ENCODE measurements at regions not wholly inside any gene's neighbourhood (a gene's known extent, or its start where the extent isn't known, plus 50 kb on each side); places are given as distances from the start of the nearest gene placed in this dataset.
"Not testable (repeated sequence)": the region's sequence is repeated elsewhere in the genome, so short reads cannot be mapped to it uniquely, and the experiment has no call there.

- no peak for DNase-seq
These were observed 59.2 kb downstream of the EMX2 start for GRCh38 chr10:117601716-117602115.

- DNase-seq = no peak
These were observed 60.5 kb downstream of the EMX2 start for GRCh38 chr10:117603081-117603480.

GRCh38 chr10:117603726-117604125 is 61.2 kb downstream of the EMX2 start:
- no peak for DNase-seq

- DNase-seq = peak; percentile 41
These were observed 66.7 kb downstream of the EMX2 start for GRCh38 chr10:117609095-117609795.

GRCh38 chr10:117609796-117610170 is 67.2 kb downstream of the EMX2 start:
- DNase-seq = no peak

- no peak for DNase-seq
These were observed 67.8 kb downstream of the EMX2 start for GRCh38 chr10:117610321-117610720.

- DNase-seq = no peak
These were observed 69.6 kb downstream of the EMX2 start for GRCh38 chr10:117612113-117612512.

GRCh38 chr10:117615649-117616048 is 73.1 kb downstream of the EMX2 start:
- no peak for DNase-seq

- no peak for DNase-seq
These were observed 73.6 kb downstream of the EMX2 start for GRCh38 chr10:117616179-117616578.

GRCh38 chr10:117617086-117617485 is 74.5 kb downstream of the EMX2 start:
- no peak for DNase-seq

- DNase-seq = no peak
These were observed 75.1 kb downstream of the EMX2 start for GRCh38 chr10:117617659-117618058.

- DNase-seq = no peak
These were observed 76.7 kb downstream of the EMX2 start for GRCh38 chr10:117619223-117619622.

GRCh38 chr10:117619707-117620405 is 77.3 kb downstream of the EMX2 start:
- DNase-seq = no peak

- DNase-seq = no peak
These were observed 78.7 kb downstream of the EMX2 start for GRCh38 chr10:117621196-117621595.

- no peak for DNase-seq
These were observed 79.4 kb downstream of the EMX2 start for GRCh38 chr10:117621795-117622420.

- no peak for DNase-seq
These were observed 80.1 kb downstream of the EMX2 start for GRCh38 chr10:117622471-117623184.

GRCh38 chr10:117626228-117626627 is 83.7 kb downstream of the EMX2 start:
- no peak for DNase-seq

GRCh38 chr10:117627561-117627960 is 85.0 kb downstream of the EMX2 start:
- DNase-seq = no peak

GRCh38 chr10:117629717-117630116 is 87.2 kb downstream of the EMX2 start:
- DNase-seq = not testable (repeated sequence)

- DNase-seq = no peak
These were observed 89.0 kb downstream of the EMX2 start for GRCh38 chr10:117631276-117632145.

- no peak for DNase-seq
These were observed 89.9 kb downstream of the EMX2 start for GRCh38 chr10:117632406-117632805.

GRCh38 chr10:117635826-117636225 is 93.3 kb downstream of the EMX2 start:
- DNase-seq = no peak

GRCh38 chr10:117638200-117638599 is 95.7 kb downstream of the EMX2 start:
- no peak for DNase-seq
